ENCODE measurements at regions not wholly inside any gene's neighbourhood (a gene's known extent, or its start where the extent isn't known, plus 50 kb on each side); places are given as distances from the start of the nearest gene placed in this dataset.

GRCh38 chr10:110445871-110446270 is 51.8 kb upstream of the DUSP5 start:
- no peaks in the 10 kb centered on the region for H3K79me2 ChIP-seq
- H3K9ac ChIP-seq, result no peak overlapping the region
- no peak overlapping the region for H3K4me2 ChIP-seq (ENCODE audit: low read length)
- no peak overlapping the region for H3K27ac ChIP-seq
- H3K4me1 ChIP-seq, result no peaks in the 10 kb centered on the region
- H3K36me3 ChIP-seq (ENCODE audit: control insufficient read depth, insufficient read depth, low read length), result no peaks in the 10 kb centered on the region
- no peak overlapping the region for H2AFZ ChIP-seq
- no peak for TF ChIP-seq CTCF (IDR thresholded peaks at IDR 0.05)
- no peaks in the 10 kb centered on the region for H3K9me3 ChIP-seq (ENCODE audit: control insufficient read depth, low read length)
- H3K4me3 ChIP-seq (ENCODE audit: low read depth, low read length), result no peak overlapping the region
- H3K27me3 ChIP-seq (ENCODE audit: control insufficient read depth, insufficient read depth, low read length), result no peaks in the 10 kb centered on the region

- Histone ChIP-seq H3K9ac (no peak overlapping the region), H2AFZ (no peak overlapping the region), H3K9me3 (ENCODE audit: control insufficient read depth, low read length) (no peaks in the 10 kb centered on the region), H3K4me1 (no peaks in the 10 kb centered on the region), H3K4me2 (ENCODE audit: low read length) (no peak overlapping the region), H3K79me2 (no peaks in the 10 kb centered on the region), H3K27me3 (ENCODE audit: control insufficient read depth, insufficient read depth, low read length) (no peaks in the 10 kb centered on the region), H3K27ac (no peak overlapping the region), H3K4me3 (ENCODE audit: low read depth, low read length) (no peak overlapping the region), H3K36me3 (ENCODE audit: control insufficient read depth, insufficient read depth, low read length) (no peaks in the 10 kb centered on the region)
- TF ChIP-seq CTCF (IDR thresholded peaks at IDR 0.05), result no peak
Measured at GRCh38 chr10:110446277-110446676, 51.4 kb upstream of the DUSP5 start.

- H3K4me1 ChIP-seq, result no peaks in the 10 kb centered on the region
- TF ChIP-seq CTCF (IDR thresholded peaks at IDR 0.05), result no peak
Measured at GRCh38 chr10:110446954-110447608, 50.6 kb upstream of the DUSP5 start.

GRCh38 chr10:110447886-110448285 is 49.8 kb upstream of the DUSP5 start:
- TF ChIP-seq CTCF (IDR thresholded peaks at IDR 0.05), result no peak
- Histone ChIP-seq H3K36me3 (ENCODE audit: control insufficient read depth, insufficient read depth, low read length) (no peaks in the 10 kb centered on the region), H3K4me1 (no peaks in the 10 kb centered on the region), H3K4me2 (ENCODE audit: low read length) (no peak overlapping the region), H2AFZ (no peak overlapping the region), H3K27ac (no peak overlapping the region), H3K79me2 (no peaks in the 10 kb centered on the region), H3K27me3 (ENCODE audit: control insufficient read depth, insufficient read depth, low read length) (no peaks in the 10 kb centered on the region), H3K9me3 (ENCODE audit: control insufficient read depth, low read length) (no peaks in the 10 kb centered on the region), H3K9ac (no peak overlapping the region), H3K4me3 (ENCODE audit: low read depth, low read length) (no peak overlapping the region)

More at GRCh38 chr10:110446954-110447608, 50.6 kb upstream of the DUSP5 start:
- no peak overlapping the region for H3K27ac ChIP-seq
- H2AFZ ChIP-seq, result no peak overlapping the region
- H3K79me2 ChIP-seq, result no peaks in the 10 kb centered on the region
- H3K9ac ChIP-seq, result no peak overlapping the region
- no peaks in the 10 kb centered on the region for H3K27me3 ChIP-seq (ENCODE audit: control insufficient read depth, insufficient read depth, low read length)
- H3K4me2 ChIP-seq (ENCODE audit: low read length), result no peak overlapping the region
- no peaks in the 10 kb centered on the region for H3K36me3 ChIP-seq (ENCODE audit: control insufficient read depth, insufficient read depth, low read length)
- H3K9me3 ChIP-seq (ENCODE audit: control insufficient read depth, low read length), result no peaks in the 10 kb centered on the region
- no peak overlapping the region for H3K4me3 ChIP-seq (ENCODE audit: low read depth, low read length)

All from parathyroid adenoma (tissue), 2 donors.